GM20000 (cell line): ENCODE measurements at regions not wholly inside any gene's neighbourhood (a gene's known extent, or its start where the extent isn't known, plus 50 kb on each side); places are given as distances from the start of the nearest gene placed in this dataset.

ENCODE experiments used
- DNase-seq: peaks from one replicate; pipeline ENCODE4 v3.0.0; 2012; ENCODE audit warnings: low spot score
- CTCF ChIP-seq: IDR thresholded peaks from 2 replicates; pipeline ENCODE4 v1.5.1; 2012; ENCODE audit warnings: mild to moderate bottlenecking, control low read depth; ENCODE audit errors: extremely low read depth, missing control alignments

- no peak for DNase-seq
- TF ChIP-seq CTCF, result no peak
Measured at GRCh38 chr12:130063866-130064265, 98.4 kb upstream of the FZD10 start.

- no peak for TF ChIP-seq CTCF
- no peak for DNase-seq
Measured at GRCh38 chr12:130064999-130065398, 97.3 kb upstream of the FZD10 start.

GRCh38 chr12:130066742-130067141 lies 95.5 kb upstream of the FZD10 start:
- DNase-seq, result no peak
- TF ChIP-seq CTCF, result no peak

GRCh38 chr12:130068741-130069140 lies 93.5 kb upstream of the FZD10 start:
- no peak for DNase-seq
- TF ChIP-seq CTCF, result no peak

GRCh38 chr12:130070126-130070611 lies 92.1 kb upstream of the FZD10 start:
- TF ChIP-seq CTCF, result no peak
- DNase-seq, result no peak

GRCh38 chr12:130073721-130074120 lies 88.5 kb upstream of the FZD10 start:
- DNase-seq, result no peak
- TF ChIP-seq CTCF, result no peak

GRCh38 chr12:130074661-130075406 lies 87.4 kb upstream of the FZD10 start:
- no peak for TF ChIP-seq CTCF
- DNase-seq, result no peak
